Upper lobe of left lung (tissue), 6 donors: ENCODE measurements at regions not wholly inside any gene's neighbourhood (a gene's known extent, or its start where the extent isn't known, plus 50 kb on each side); places are given as distances from the start of the nearest gene placed in this dataset.

Experiments
- ATAC-seq, 2 donors: fragments of 200-7000 bp; cut with Tn5 transposase; one replicate each; pipeline ENCODE4 v1.9.1; 2022; ENCODE audit warnings: mild to moderate bottlenecking in 2 of 2, moderate library complexity in 2 of 2; ENCODE audit not compliant: low FRiP score in 2 of 2
- DNase-seq, 2 donors: peaks; one replicate each; pipeline ENCODE4 v3.0.0-alpha.2; 2019 to 2020
- H3K27ac ChIP-seq, 4 donors: fragments of 200-600 bp; sonication (generic); one replicate each; pipeline ENCODE4 v1.5.1; 2016 to 2019
- H3K27me3 ChIP-seq, 4 donors: fragments of 200-600 bp; sonication (generic); one replicate each; pipeline ENCODE4 v1.5.1; 2017 to 2019
- H3K36me3 ChIP-seq, 4 donors: fragments of 200-600 bp; sonication (generic); one replicate each; pipeline ENCODE4 v1.5.1; 2016 to 2019
- H3K4me1 ChIP-seq, 4 donors: fragments of 200-600 bp; sonication (generic); one replicate each; pipeline ENCODE4 v1.5.1; 2018 to 2019
- H3K4me3 ChIP-seq, 4 donors: fragments of 200-600 bp; sonication (generic); one replicate each; pipeline ENCODE4 v1.5.1; 2017 to 2019; ENCODE audit warnings: mild to moderate bottlenecking in 2 of 4, moderate library complexity in 1 of 4
- H3K9me3 ChIP-seq, 4 donors: fragments of 200-600 bp; sonication (generic); one replicate each; pipeline ENCODE4 v1.5.1; 2018 to 2019
- EP300 ChIP-seq, 4 donors: sonication (generic); formaldehyde crosslinking; IDR thresholded peaks; one replicate each; pipeline ENCODE4 v1.5.1; 2017; ENCODE audit warnings: antibody characterized with exemption in 4 of 4, control low read depth in 2 of 4
- POLR2A ChIP-seq, 4 donors: fragments of 450-650 bp; IDR thresholded peaks; one replicate each; pipeline ENCODE4 v1.5.1; 2016 to 2017; ENCODE audit warnings: antibody characterized with exemption in 4 of 4, mild to moderate bottlenecking in 2 of 4
- POLR2AphosphoS5 ChIP-seq, 2 donors: sonication (generic); formaldehyde crosslinking; IDR thresholded peaks; one replicate each; pipeline ENCODE4 v1.5.1; 2017; ENCODE audit warnings: antibody characterized with exemption in 2 of 2
- WGBS, 2 donors: methylation state at CpG; one replicate each; pipeline ENCODE4 v1.1.5; 2017 to 2018; 5-methylcytosine and 5-hydroxymethylcytosine counted together
- TF ChIP-seq, protein P1 (sequence below), 6 experiments: fragments of 450-650 bp in 4 of 6; fragments of 200-600 bp in 2 of 6; sonication (generic) in 2 of 6; IDR thresholded peaks; one replicate each; pipeline ENCODE4 v1.5.1; 2016 to 2019; ENCODE audit warnings: antibody characterized with exemption in 6 of 6
- donor health status: DM: no; HTN: no; CAD: no; lungs with moderate emphysema.
- donor health status: DM: no; HTN: yes; CAD: no; lungs with severe emphysema.

DNA sequence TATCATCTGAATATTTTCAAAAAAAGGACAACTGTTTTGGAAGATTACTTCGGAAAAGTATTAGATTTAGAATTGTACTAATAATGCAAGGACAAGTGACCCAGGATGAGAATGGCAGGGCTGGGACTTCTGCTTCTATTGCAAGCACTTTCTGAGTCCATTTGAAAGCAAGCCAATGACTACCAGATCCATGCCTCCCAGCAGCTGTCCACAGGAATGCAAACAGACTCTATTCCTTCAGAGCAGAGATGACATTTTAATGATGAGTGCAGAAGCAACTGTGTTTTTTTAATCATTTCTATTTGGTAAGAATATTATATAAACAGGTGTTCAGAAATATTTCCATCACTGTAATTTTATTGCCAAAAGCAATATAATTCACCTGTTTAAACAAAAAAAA lies 456.7 kb downstream of the SOX11 start:
- H3K36me3 ChIP-seq = no peaks in the 10 kb centered on the region
- no peaks in the 10 kb centered on the region for H3K27me3 ChIP-seq
- H3K9me3 ChIP-seq = peaks cover 0 to 3% (median 2%) of the 10 kb centered on the region in 4 donors
- no peak overlapping the region for H3K27ac ChIP-seq
- 79 to 95% methylated on average over 1 of the region's 1 CpG for WGBS, 2 donors
- H3K4me3 ChIP-seq = no peak overlapping the region
- H3K4me1 ChIP-seq = no peaks in the 10 kb centered on the region
- DNase-seq = no peak
- TF ChIP-seq, protein P1, sequence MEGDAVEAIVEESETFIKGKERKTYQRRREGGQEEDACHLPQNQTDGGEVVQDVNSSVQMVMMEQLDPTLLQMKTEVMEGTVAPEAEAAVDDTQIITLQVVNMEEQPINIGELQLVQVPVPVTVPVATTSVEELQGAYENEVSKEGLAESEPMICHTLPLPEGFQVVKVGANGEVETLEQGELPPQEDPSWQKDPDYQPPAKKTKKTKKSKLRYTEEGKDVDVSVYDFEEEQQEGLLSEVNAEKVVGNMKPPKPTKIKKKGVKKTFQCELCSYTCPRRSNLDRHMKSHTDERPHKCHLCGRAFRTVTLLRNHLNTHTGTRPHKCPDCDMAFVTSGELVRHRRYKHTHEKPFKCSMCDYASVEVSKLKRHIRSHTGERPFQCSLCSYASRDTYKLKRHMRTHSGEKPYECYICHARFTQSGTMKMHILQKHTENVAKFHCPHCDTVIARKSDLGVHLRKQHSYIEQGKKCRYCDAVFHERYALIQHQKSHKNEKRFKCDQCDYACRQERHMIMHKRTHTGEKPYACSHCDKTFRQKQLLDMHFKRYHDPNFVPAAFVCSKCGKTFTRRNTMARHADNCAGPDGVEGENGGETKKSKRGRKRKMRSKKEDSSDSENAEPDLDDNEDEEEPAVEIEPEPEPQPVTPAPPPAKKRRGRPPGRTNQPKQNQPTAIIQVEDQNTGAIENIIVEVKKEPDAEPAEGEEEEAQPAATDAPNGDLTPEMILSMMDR (IDR thresholded peaks at IDR 0.05) = no peak
- TF ChIP-seq POLR2A (IDR thresholded peaks at IDR 0.05) (no peak), EP300 (IDR thresholded peaks at IDR 0.05) (no peak), POLR2AphosphoS5 (IDR thresholded peaks at IDR 0.05) (no peak)
- ATAC-seq = no peak

DNA sequence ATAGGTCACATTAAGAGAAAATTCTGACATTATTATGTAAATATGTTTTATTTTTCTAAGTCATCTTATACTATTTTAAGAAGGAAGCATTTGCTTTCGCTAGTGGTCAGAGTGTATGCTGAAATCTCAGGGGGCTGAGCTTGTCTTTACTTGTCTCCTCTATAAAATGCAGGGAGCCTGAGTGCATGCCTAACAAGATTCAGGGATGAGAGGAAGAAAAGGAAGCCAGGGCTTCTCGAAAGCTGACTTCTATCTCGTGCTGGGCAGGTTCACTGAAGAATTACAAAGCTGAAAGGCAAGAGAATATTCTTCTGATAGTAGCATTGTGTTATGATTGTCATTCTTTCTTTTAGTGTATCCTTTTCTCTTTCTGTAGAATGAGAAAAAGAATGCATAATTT lies 467.4 kb downstream of the SOX11 start:
- H3K27ac ChIP-seq = no peak overlapping the region
- no peaks in the 10 kb centered on the region for H3K4me1 ChIP-seq
- H3K4me3 ChIP-seq = no peak overlapping the region
- H3K9me3 ChIP-seq = no peaks in the 10 kb centered on the region
- no peaks in the 10 kb centered on the region for H3K36me3 ChIP-seq
- ATAC-seq (no peak), DNase-seq (no peak)
- no peaks in the 10 kb centered on the region for H3K27me3 ChIP-seq
- WGBS, 2 donors = 69 to 72% methylated on average over 3 of the region's 3 CpGs
- TF ChIP-seq EP300 (IDR thresholded peaks at IDR 0.05) (no peak), POLR2AphosphoS5 (IDR thresholded peaks at IDR 0.05) (no peak)

DNA sequence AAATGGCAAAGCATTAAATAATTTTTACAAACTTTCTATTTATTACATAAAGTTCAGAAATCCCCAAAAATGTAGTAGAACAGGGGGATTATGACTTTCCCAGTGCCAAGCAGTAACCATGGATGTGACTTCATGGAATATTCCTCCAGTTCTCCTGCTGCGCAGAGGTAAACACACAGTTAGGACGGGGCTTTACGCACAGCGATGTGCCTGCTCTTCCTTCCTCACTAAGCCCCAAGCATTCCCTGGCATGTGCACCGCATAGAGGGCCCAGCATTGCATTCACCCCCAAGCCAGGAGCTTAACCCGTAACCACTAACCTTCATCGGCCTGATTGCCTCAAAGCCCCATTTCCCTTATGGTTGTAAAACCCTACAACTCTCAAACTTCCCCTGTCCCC lies 471.7 kb downstream of the SOX11 start:
- Histone ChIP-seq H3K36me3 (no peaks in the 10 kb centered on the region), H3K4me1 (no peaks in the 10 kb centered on the region), H3K9me3 (no peaks in the 10 kb centered on the region), H3K4me3 (no peak overlapping the region), H3K27me3 (no peaks in the 10 kb centered on the region), H3K27ac (no peak overlapping the region)
- ATAC-seq = no peak
- TF ChIP-seq POLR2A (IDR thresholded peaks at IDR 0.05) (no peak), POLR2AphosphoS5 (IDR thresholded peaks at IDR 0.05) (no peak), EP300 (IDR thresholded peaks at IDR 0.05) (no peak)
- TF ChIP-seq, protein P1 (IDR thresholded peaks at IDR 0.05) = no peak
- no peak for DNase-seq
- WGBS, 2 donors = 89 to 92% methylated on average over 7 of the region's 7 CpGs

DNA sequence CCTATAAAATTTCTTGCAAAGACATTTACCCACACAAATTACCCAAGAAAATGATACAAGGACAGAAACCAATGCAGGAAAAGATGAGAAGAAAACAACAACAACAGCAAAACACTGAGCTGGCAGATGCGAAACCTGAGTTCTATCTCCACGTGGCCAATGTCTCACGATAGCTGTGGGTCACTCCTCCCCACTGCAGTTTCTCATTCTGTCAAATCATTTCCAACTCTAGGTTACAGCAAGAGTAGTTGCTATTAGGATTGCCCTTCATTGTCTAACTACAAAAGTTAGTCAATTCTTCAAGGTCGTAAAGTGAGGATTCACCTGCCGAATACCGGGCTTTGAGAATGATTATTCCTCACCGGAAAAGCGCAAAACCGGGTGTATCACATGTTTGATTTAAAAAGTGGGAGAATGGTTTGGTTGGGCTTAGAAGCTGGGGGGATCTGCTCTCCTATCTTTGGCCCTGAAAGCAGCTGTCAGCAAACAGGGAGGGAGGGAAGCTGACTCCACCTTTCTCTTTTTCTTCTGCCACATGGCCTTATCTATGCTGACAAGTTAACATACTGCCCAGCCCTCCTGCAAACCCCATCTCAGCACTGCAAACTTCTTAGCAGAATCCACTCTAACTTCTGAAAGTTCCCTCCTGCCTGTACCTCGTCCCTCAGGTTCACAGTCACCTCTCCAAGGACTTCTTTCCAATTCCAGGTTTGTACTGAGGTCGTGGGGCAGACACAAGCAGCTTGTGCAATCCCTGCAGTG lies 473.0 kb downstream of the SOX11 start:
- Histone ChIP-seq H3K4me3 (no peak overlapping the region), H3K4me1 (no peaks in the 10 kb centered on the region), H3K9me3 (no peaks in the 10 kb centered on the region), H3K27ac (no peak overlapping the region), H3K27me3 (no peaks in the 10 kb centered on the region), H3K36me3 (no peaks in the 10 kb centered on the region)
- ATAC-seq (no peak), DNase-seq (no peak)
- TF ChIP-seq POLR2A (IDR thresholded peaks at IDR 0.05) (no peak), POLR2AphosphoS5 (IDR thresholded peaks at IDR 0.05) (no peak)
- TF ChIP-seq, protein P1 (IDR thresholded peaks at IDR 0.05) = no peak
- whole genome bisulfite sequencing, 2 donors = 75 to 84% methylated on average over 11 of the region's 11 CpGs

DNA sequence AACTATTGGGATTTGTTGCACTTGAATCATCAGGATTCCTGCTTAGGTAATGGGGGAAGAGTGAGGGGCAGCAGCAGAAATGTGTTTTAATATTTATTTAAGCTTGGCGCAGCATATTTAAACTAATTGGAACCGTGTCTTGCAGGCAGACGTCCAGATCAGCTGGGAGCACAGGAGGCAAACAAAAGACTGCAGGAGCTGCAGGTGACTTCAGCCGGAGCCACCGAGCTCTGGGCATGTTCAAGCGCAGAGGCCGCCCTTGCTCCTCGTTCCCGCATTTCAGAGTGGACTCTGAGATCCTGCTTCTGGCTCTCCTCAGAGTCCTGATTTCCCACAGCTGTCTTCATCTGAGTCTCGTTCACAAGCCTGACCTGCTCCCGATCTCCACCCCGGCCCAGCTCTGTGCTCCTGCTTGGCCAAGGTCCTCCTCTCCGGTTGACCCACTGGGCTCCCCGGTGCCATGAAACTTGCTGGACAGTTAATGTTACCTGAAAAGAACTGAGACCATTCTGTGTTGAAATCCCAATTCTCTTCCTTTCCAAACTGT lies 475.5 kb downstream of the SOX11 start:
- TF ChIP-seq, protein P1 (IDR thresholded peaks at IDR 0.05) = no peak
- no peak for TF ChIP-seq POLR2A (IDR thresholded peaks at IDR 0.05)
- no peak for TF ChIP-seq EP300 (IDR thresholded peaks at IDR 0.05)
- no peak for TF ChIP-seq POLR2AphosphoS5 (IDR thresholded peaks at IDR 0.05)
- peak in 1 of 2 donors; percentile 38 for DNase-seq
- Histone ChIP-seq H3K27ac (no peak overlapping the region), H3K4me3 (no peak overlapping the region), H3K27me3 (no peaks in the 10 kb centered on the region), H3K36me3 (no peaks in the 10 kb centered on the region), H3K9me3 (no peaks in the 10 kb centered on the region), H3K4me1 (no peaks in the 10 kb centered on the region)
- 87 to 88% methylated on average over 14 of the region's 14 CpGs for WGBS, 2 donors
- no peak for ATAC-seq
